ENCODE measurements at regions not wholly inside any gene's neighbourhood (a gene's known extent, or its start where the extent isn't known, plus 50 kb on each side); places are given as distances from the start of the nearest gene placed in this dataset.

DNA sequence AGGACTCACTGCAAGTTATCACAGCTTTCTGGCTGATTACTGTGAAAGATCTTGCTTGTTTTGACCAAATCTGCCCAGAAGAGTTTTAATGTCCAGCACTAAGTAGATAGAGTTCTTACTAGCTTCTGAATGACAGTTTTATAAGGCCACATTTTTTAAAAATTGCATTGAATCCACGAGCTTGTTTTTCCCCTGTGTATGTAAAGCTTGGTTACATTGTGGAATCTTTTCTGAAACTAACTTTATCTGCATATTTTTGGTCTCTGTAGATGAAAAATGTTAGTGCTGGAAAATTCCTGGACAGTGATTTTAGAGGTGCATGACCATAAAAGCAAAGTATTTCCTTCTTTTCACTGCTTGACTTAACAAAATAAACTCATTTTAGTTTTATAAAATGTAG lies 650.3 kb upstream of the FAM241A start:
- Histone ChIP-seq H3K4me1 (ENCODE audit: control insufficient read depth, insufficient read depth, low read length) (no peaks in the 10 kb centered on the region), H3K9me3 (replicated peaks; ENCODE audit: control insufficient read depth, insufficient read depth, low read length) (no peaks in the 10 kb centered on the region), H3K36me3 (ENCODE audit: control insufficient read depth in 2 of 2, insufficient read depth in 2 of 2, low read length in 1 of 2) (no peaks in the 10 kb centered on the region), H3K27ac (ENCODE audit: control insufficient read depth, insufficient read depth) (no peak overlapping the region), H3K4me3 (no peak overlapping the region), H4K20me1 (ENCODE audit: control insufficient read depth, insufficient read depth) (no peaks in the 10 kb centered on the region), H3K4me2 (ENCODE audit: control insufficient read depth, insufficient read depth) (no peak overlapping the region), H2AFZ (ENCODE audit: control insufficient read depth, low read depth, low read length) (no peak overlapping the region), H3K9ac (ENCODE audit: control insufficient read depth, insufficient read depth, low read length) (no peak overlapping the region), H3K79me2 (ENCODE audit: control insufficient read depth, insufficient read depth, low read length) (no peaks in the 10 kb centered on the region), H3K27me3 (replicated peaks in 1 of 2; ENCODE audit: control insufficient read depth in 2 of 2, insufficient read depth in 2 of 2, low read length in 1 of 2) (no peaks in the 10 kb centered on the region)
- WGBS (ENCODE audit: insufficient coverage, insufficient replicate concordance, low lambda C conversion rate, missing lambda C conversion rate): 0% methylated on average over 1 of the region's 1 CpG
- FAIRE-seq (no peak), ATAC-seq (no peak), DNase-seq (ENCODE audit: low read depth, low spot score) (no peak)
- RAD21 ChIA-PET (ENCODE audit: unreplicated experiment): no interaction called here
- in situ Hi-C loops (cut with MboI): no loop called here
- POLR2A ChIA-PET: no interaction called here
- CTCF ChIA-PET: no interaction called here
- TF ChIP-seq TCF12 (IDR thresholded peaks at IDR 0.05; ENCODE audit: low read depth, low read length) (no peak), NFYB (IDR thresholded peaks at IDR 0.05; ENCODE audit: insufficient read depth, low read depth, low read length) (no peak), NR2C2 (IDR thresholded peaks at IDR 0.05; ENCODE audit: borderline replicate concordance, control insufficient read depth, insufficient read length, low read depth) (no peak), SMAD1 (IDR thresholded peaks at IDR 0.05; ENCODE audit: low read depth, partially characterized antibody) (no peak)
- BruUV-seq (replicated peaks): no TSS peak
- intact Hi-C loops (cut with micrococcal nuclease; ENCODE audit: unreplicated experiment): no loop called here
- SMC1A ChIA-PET (ENCODE audit: uncharacterized antibody, unreplicated experiment): no interaction called here

DNA sequence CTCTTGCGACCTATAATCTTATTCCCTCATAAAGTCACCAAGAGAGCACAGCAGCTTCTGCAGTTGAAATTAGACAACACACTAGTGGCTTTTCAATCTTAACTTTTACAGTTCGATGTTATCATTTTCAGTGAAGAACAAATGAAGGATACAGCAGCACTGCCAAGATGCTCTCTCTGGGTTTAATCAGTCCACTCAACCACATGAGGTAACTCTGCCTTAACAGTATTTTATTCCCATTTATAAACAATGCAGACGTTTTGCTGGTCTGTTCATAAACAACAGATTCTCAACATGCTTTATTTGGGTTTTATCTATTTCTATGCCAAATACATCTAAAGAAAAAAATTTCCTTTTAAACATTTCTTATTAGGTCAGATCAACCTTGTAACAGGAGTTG lies 646.0 kb upstream of the FAM241A start:
- ChIA-PET CTCF (interaction anchor here (0.7 kb wide), 1 partner anchor 211 kb away, joined by 4 read pairs; no protein-coding TSS in a partner anchor), RAD21 (ENCODE audit: unreplicated experiment) (no interaction called here), POLR2A (interaction anchor here (0.6 kb wide), 1 partner anchor 15 kb away, joined by 7 read pairs; no protein-coding TSS in a partner anchor), SMC1A (ENCODE audit: uncharacterized antibody, unreplicated experiment) (no interaction called here)
- Histone ChIP-seq H3K9ac (ENCODE audit: control insufficient read depth, insufficient read depth, low read length) (no peak overlapping the region), H3K79me2 (ENCODE audit: control insufficient read depth, insufficient read depth, low read length) (no peaks in the 10 kb centered on the region), H3K36me3 (ENCODE audit: control insufficient read depth in 2 of 2, insufficient read depth in 2 of 2, low read length in 1 of 2) (no peaks in the 10 kb centered on the region), H3K27me3 (replicated peaks in 1 of 2; ENCODE audit: control insufficient read depth in 2 of 2, insufficient read depth in 2 of 2, low read length in 1 of 2) (no peaks in the 10 kb centered on the region), H3K4me1 (ENCODE audit: control insufficient read depth, insufficient read depth, low read length) (no peaks in the 10 kb centered on the region), H3K27ac (ENCODE audit: control insufficient read depth, insufficient read depth) (no peak overlapping the region), H3K9me3 (replicated peaks; ENCODE audit: control insufficient read depth, insufficient read depth, low read length) (no peaks in the 10 kb centered on the region), H3K4me3 (no peak overlapping the region), H4K20me1 (ENCODE audit: control insufficient read depth, insufficient read depth) (no peaks in the 10 kb centered on the region), H2AFZ (ENCODE audit: control insufficient read depth, low read depth, low read length) (no peak overlapping the region), H3K4me2 (ENCODE audit: control insufficient read depth, insufficient read depth) (no peak overlapping the region)
- DNase-seq (ENCODE audit: low read depth, low spot score) (no peak), FAIRE-seq (no peak), ATAC-seq (no peak)
- intact Hi-C loops (cut with micrococcal nuclease; ENCODE audit: unreplicated experiment) (no loop called here), in situ Hi-C loops (cut with MboI) (no loop called here)
- WGBS (ENCODE audit: insufficient coverage, insufficient replicate concordance, low lambda C conversion rate, missing lambda C conversion rate): 3% methylated on average over 3 of the region's 3 CpGs
- BruUV-seq (replicated peaks): no TSS peak
- TF ChIP-seq, protein P1, sequence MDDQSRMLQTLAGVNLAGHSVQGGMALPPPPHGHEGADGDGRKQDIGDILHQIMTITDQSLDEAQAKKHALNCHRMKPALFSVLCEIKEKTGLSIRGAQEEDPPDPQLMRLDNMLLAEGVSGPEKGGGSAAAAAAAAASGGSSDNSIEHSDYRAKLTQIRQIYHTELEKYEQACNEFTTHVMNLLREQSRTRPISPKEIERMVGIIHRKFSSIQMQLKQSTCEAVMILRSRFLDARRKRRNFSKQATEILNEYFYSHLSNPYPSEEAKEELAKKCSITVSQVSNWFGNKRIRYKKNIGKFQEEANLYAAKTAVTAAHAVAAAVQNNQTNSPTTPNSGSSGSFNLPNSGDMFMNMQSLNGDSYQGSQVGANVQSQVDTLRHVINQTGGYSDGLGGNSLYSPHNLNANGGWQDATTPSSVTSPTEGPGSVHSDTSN (IDR thresholded peaks at IDR 0.05; ENCODE audit: insufficient replicate concordance, low read depth, low read length): no peak
- no peak for TF ChIP-seq RCOR1 (conservative IDR thresholded peaks at IDR 0.05; ENCODE audit: low read depth, low read length)
- TF ChIP-seq, protein P2, sequence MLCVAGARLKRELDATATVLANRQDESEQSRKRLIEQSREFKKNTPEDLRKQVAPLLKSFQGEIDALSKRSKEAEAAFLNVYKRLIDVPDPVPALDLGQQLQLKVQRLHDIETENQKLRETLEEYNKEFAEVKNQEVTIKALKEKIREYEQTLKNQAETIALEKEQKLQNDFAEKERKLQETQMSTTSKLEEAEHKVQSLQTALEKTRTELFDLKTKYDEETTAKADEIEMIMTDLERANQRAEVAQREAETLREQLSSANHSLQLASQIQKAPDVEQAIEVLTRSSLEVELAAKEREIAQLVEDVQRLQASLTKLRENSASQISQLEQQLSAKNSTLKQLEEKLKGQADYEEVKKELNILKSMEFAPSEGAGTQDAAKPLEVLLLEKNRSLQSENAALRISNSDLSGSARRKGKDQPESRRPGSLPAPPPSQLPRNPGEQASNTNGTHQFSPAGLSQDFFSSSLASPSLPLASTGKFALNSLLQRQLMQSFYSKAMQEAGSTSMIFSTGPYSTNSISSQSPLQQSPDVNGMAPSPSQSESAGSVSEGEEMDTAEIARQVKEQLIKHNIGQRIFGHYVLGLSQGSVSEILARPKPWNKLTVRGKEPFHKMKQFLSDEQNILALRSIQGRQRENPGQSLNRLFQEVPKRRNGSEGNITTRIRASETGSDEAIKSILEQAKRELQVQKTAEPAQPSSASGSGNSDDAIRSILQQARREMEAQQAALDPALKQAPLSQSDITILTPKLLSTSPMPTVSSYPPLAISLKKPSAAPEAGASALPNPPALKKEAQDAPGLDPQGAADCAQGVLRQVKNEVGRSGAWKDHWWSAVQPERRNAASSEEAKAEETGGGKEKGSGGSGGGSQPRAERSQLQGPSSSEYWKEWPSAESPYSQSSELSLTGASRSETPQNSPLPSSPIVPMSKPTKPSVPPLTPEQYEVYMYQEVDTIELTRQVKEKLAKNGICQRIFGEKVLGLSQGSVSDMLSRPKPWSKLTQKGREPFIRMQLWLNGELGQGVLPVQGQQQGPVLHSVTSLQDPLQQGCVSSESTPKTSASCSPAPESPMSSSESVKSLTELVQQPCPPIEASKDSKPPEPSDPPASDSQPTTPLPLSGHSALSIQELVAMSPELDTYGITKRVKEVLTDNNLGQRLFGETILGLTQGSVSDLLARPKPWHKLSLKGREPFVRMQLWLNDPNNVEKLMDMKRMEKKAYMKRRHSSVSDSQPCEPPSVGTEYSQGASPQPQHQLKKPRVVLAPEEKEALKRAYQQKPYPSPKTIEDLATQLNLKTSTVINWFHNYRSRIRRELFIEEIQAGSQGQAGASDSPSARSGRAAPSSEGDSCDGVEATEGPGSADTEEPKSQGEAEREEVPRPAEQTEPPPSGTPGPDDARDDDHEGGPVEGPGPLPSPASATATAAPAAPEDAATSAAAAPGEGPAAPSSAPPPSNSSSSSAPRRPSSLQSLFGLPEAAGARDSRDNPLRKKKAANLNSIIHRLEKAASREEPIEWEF (IDR thresholded peaks at IDR 0.05; ENCODE audit: insufficient replicate concordance, low read depth, low read length): no peak
- TF ChIP-seq NR2F1 (conservative IDR thresholded peaks at IDR 0.05): no peak
- TF ChIP-seq SREBF1 (IDR thresholded peaks at IDR 0.05; ENCODE audit: low read length): no peak
- no peak for TF ChIP-seq ETV6 (conservative IDR thresholded peaks at IDR 0.05 in 1 of 2, IDR thresholded peaks at IDR 0.05 in 1 of 2; ENCODE audit: borderline replicate concordance in 1 of 2, low read depth in 1 of 2)
